HepG2 (cell line): ENCODE measurements at regions not wholly inside any gene's neighbourhood (a gene's known extent, or its start where the extent isn't known, plus 50 kb on each side); places are given as distances from the start of the nearest gene placed in this dataset.

Experiments used
- ATAC-seq: fragments of 200-7000 bp; cut with Tn5 transposase; 3 replicates; pipeline ENCODE4 v1.9.1; 2020; ENCODE audit warnings: mild to moderate bottlenecking, moderate library complexity
- BruUV-seq: library from RNA; stranded (reverse); fragments of 400-500 nt; replicated peaks from 2 replicates; lab custom pipeline; 2021; lab: Mats Ljungman, UMichigan
- CTCF ChIA-PET: fragments of 300-600 bp; formaldehyde crosslinking; extraction: SDS; loops from one replicate; lab custom pipeline; 2021; ENCODE audit warnings: low total read pairs, inconsistent platforms, low intra/inter-chr PET ratio; lab: Yijun Ruan, JAX
- POLR2A ChIA-PET: fragments of 350-600 bp; sonication (Branson Sonifier 250); formaldehyde crosslinking; loops from one replicate; lab custom pipeline; 2020; ENCODE audit warnings: antibody characterized with exemption, inconsistent platforms; lab: Yijun Ruan, JAX
- DNase-seq: peaks from one replicate; pipeline ENCODE4 v3.0.0-alpha.2; 2015; ENCODE audit warnings: low spot score
- FAIRE-seq: peaks from 3 replicates; lab custom pipeline; 2011; peaks lifted over from hg19 to GRCh38; lab: Jason Lieb, UNC
- H2AFZ ChIP-seq: one replicate; pipeline ENCODE4 v1.6.1; 2011; ENCODE audit warnings: low read length, inconsistent platforms
- H3K27ac ChIP-seq: fragments of 300-600 bp; 3 replicates; pipeline ENCODE4 v1.8.0; 2011; ENCODE audit warnings: mixed run types, mild to moderate bottlenecking, mixed read lengths, low read length, inconsistent platforms; ENCODE audit not compliant: insufficient read depth; ENCODE audit errors: extremely low read length
- H3K27me3 ChIP-seq, 2 experiments: fragments of 200-600 bp in 1 of 2; 2 replicates in 1 of 2; 3 replicates in 1 of 2; pipeline versions ENCODE4 v1.6.0 to v1.8.0; 2011; ENCODE audit warnings: low read length in 2 of 2, mild to moderate bottlenecking in 2 of 2, moderate library complexity in 2 of 2, inconsistent platforms in 1 of 2; ENCODE audit not compliant: insufficient read depth in 2 of 2, control insufficient read depth in 1 of 2
- H3K36me3 ChIP-seq, 2 experiments: fragments of 200-600 bp in 1 of 2; replicated peaks in 1 of 2; 2 replicates in 1 of 2; 3 replicates in 1 of 2; pipeline versions ENCODE4 v1.5.1 to v1.8.0; 2011; ENCODE audit warnings: low read length in 2 of 2, inconsistent platforms in 1 of 2; ENCODE audit not compliant: insufficient read depth in 2 of 2, control insufficient read depth in 1 of 2
- H3K4me1 ChIP-seq: 2 replicates; pipeline ENCODE4 v1.5.1; 2012; ENCODE audit warnings: low read length, inconsistent platforms; ENCODE audit not compliant: insufficient read depth
- H3K4me2 ChIP-seq: 2 replicates; pipeline ENCODE4 v1.6.0; 2011; ENCODE audit warnings: low read depth, low read length, inconsistent platforms
- H3K4me3 ChIP-seq, 3 experiments: fragments of 200-600 bp in 1 of 3; sonication (generic), shearing (Covaris generic) in 1 of 3; replicated peaks in 1 of 3; 2 replicates each; pipeline ENCODE4 v1.5.1; 2011 to 2016; ENCODE audit warnings: low read length in 3 of 3, inconsistent platforms in 2 of 3, low read depth in 2 of 3, mild to moderate bottlenecking in 2 of 3, control low read depth in 1 of 3, mixed read lengths in 1 of 3; ENCODE audit not compliant: insufficient read depth in 1 of 3
- H3K79me2 ChIP-seq: one replicate; pipeline ENCODE4 v1.6.1; 2011; ENCODE audit warnings: low read length, inconsistent platforms; ENCODE audit not compliant: insufficient read depth
- H3K9ac ChIP-seq: 2 replicates; pipeline ENCODE4 v1.6.0; 2011; ENCODE audit warnings: mild to moderate bottlenecking, low read depth, low read length, inconsistent platforms; ENCODE audit not compliant: insufficient read depth
- H3K9me3 ChIP-seq: 2 replicates; pipeline ENCODE4 v1.5.1; 2012; ENCODE audit warnings: mild to moderate bottlenecking, low read length
- H4K20me1 ChIP-seq: 2 replicates; pipeline ENCODE4 v1.6.0; 2011; ENCODE audit warnings: inconsistent platforms, mild to moderate bottlenecking, low read length, moderate library complexity; ENCODE audit not compliant: insufficient read depth
- CEBPG ChIP-seq: IDR thresholded peaks from 2 replicates; pipeline ENCODE4 v1.6.1; 2016
- CSRNP2 ChIP-seq: sonication (generic); formaldehyde crosslinking; conservative IDR thresholded peaks from 2 replicates; pipeline ENCODE4 v1.8.0; 2022; ENCODE audit warnings: low read depth, missing genetic modification reagents
- DNMT1 ChIP-seq: sonication (generic); formaldehyde crosslinking; IDR thresholded peaks from 2 replicates; pipeline ENCODE4 v1.5.1; 2020; ENCODE audit warnings: mild to moderate bottlenecking, missing genetic modification reagents
- HNRNPUL1 ChIP-seq: fragments of 200-400 bp; formaldehyde crosslinking; IDR thresholded peaks from 2 replicates; pipeline ENCODE4 v1.6.1; 2017; ENCODE audit warnings: low read depth, mild to moderate bottlenecking, low read length, moderate library complexity
- KAT7 ChIP-seq: IDR thresholded peaks from 2 replicates; pipeline ENCODE4 v1.6.1; 2018; ENCODE audit warnings: borderline replicate concordance, missing compliant biosample characterization
- KMT2A ChIP-seq: sonication (generic); formaldehyde crosslinking; IDR thresholded peaks from 2 replicates; pipeline ENCODE4 v1.4.0; 2020; ENCODE audit warnings: missing genetic modification reagents
- PAX8 ChIP-seq: sonication (generic); formaldehyde crosslinking; IDR thresholded peaks from 2 replicates; pipeline ENCODE4 v1.8.0; 2022; ENCODE audit warnings: mild to moderate bottlenecking, missing genetic modification reagents, borderline replicate concordance
- SP4 ChIP-seq: sonication (generic); formaldehyde crosslinking; IDR thresholded peaks from 2 replicates; pipeline ENCODE4 v1.8.1; 2023; ENCODE audit warnings: mild to moderate bottlenecking, missing genetic modification reagents
- XRCC5 ChIP-seq: fragments of 200-400 bp; formaldehyde crosslinking; optimal IDR thresholded peaks from 2 replicates; pipeline ENCODE3; 2017; ENCODE audit warnings: mild to moderate bottlenecking, low read length
- ZNF605 ChIP-seq: sonication (generic); formaldehyde crosslinking; IDR thresholded peaks from 2 replicates; pipeline ENCODE4 v1.8.0; 2022; ENCODE audit warnings: mild to moderate bottlenecking, missing genetic modification reagents
- ZNF83 ChIP-seq: sonication (generic); formaldehyde crosslinking; IDR thresholded peaks from 2 replicates; pipeline ENCODE4 v1.4.0; 2020; ENCODE audit warnings: missing genetic modification reagents, mild to moderate bottlenecking, borderline replicate concordance
- WGBS: methylation state at CpG from one replicate; pipeline ENCODE4 v1.1.6; 2017; ENCODE audit warnings: low lambda C conversion rate; 5-methylcytosine and 5-hydroxymethylcytosine counted together
- in situ Hi-C: cut with HindIII; loops from 2 replicates; pipeline ENCODE4 v1.10.0; 2017; ENCODE audit warnings: low pct_unique_long_range_greater_than_20kb; ENCODE audit not compliant: extremely low pct_ligation_motif_present
- intact Hi-C: fragments of 100-400 bp; cut with micrococcal nuclease; formaldehyde crosslinking; loops from one replicate; pipeline ENCODE4 v1.10.0; 2022; ENCODE audit not compliant: unreplicated experiment
- TF ChIP-seq, protein P1 (sequence below): IDR thresholded peaks from 2 replicates; pipeline ENCODE4 v1.6.1; 2016; ENCODE audit warnings: low read depth
- TF ChIP-seq, protein P2 (sequence below): sonication (generic); formaldehyde crosslinking; IDR thresholded peaks from 2 replicates; pipeline ENCODE4 v1.8.0; 2022; ENCODE audit warnings: missing genetic modification reagents, mild to moderate bottlenecking, inconsistent platforms, borderline replicate concordance
- TF ChIP-seq, protein P3 (sequence below): sonication (generic); formaldehyde crosslinking; IDR thresholded peaks from 2 replicates; pipeline ENCODE4 v1.4.0; 2020; ENCODE audit warnings: mild to moderate bottlenecking, low read depth, missing genetic modification reagents

GRCh38 chr12:102596687-102597086 is 116.3 kb upstream of the IGF1 start (continued):
- TF ChIP-seq, protein P1, sequence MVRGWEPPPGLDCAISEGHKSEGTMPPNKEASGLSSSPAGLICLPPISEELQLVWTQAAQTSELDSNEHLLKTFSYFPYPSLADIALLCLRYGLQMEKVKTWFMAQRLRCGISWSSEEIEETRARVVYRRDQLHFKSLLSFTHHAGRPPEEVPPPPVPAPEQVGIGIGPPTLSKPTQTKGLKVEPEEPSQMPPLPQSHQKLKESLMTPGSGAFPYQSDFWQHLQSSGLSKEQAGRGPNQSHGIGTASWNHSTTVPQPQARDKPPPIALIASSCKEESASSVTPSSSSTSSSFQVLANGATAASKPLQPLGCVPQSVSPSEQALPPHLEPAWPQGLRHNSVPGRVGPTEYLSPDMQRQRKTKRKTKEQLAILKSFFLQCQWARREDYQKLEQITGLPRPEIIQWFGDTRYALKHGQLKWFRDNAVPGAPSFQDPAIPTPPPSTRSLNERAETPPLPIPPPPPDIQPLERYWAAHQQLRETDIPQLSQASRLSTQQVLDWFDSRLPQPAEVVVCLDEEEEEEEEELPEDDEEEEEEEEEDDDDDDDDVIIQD: no peak

DNA sequence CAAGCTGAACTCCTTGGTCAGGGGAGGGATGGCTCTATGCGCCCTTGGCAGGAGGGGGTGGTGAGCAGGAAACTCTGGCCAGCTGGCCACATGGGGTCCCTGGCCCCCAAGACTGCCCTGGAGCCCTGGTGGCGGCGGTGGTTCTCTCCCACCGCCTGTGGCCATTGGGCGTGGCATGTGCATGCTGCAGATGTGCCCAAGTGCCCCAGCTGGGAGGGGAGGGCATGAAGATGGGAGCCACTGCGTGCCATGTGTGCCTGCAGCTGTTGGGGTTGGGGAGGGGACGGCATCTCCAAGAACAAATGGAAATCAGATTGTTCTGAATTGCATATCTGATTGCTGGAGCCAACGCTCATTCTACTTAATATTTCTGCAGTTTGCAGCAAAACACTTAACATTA is 115.7 kb upstream of the IGF1 start:
- Histone ChIP-seq H3K4me2 (no peak overlapping the region), H3K9ac (no peak overlapping the region), H4K20me1 (no peaks in the 10 kb centered on the region), H3K4me1 (no peaks in the 10 kb centered on the region), H3K79me2 (no peaks in the 10 kb centered on the region), H2AFZ (no peak overlapping the region), H3K9me3 (no peaks in the 10 kb centered on the region), H3K4me3 (no peak overlapping the region), H3K27me3 (no peaks in the 10 kb centered on the region; a peak in 1 of 5 replicates), H3K27ac (no peak overlapping the region)
- no peak for ATAC-seq
- in situ Hi-C loops: no loop called here
- BruUV-seq: no TSS peak
- 2% methylated on average over 8 of the region's 8 CpGs for WGBS
- DNase-seq: no peak
- intact Hi-C loops: no loop called here
- ChIA-PET POLR2A (no interaction called here), CTCF (no interaction called here)
- FAIRE-seq: no peak
- TF ChIP-seq ZNF83 (CRISPR knock-in tag) (no peak), XRCC5 (no peak), CEBPG (no peak), CSRNP2 (CRISPR knock-in tag) (no peak), SP4 (CRISPR knock-in tag) (no peak), HNRNPUL1 (no peak), DNMT1 (CRISPR knock-in tag) (no peak), ZNF605 (CRISPR knock-in tag) (no peak), PAX8 (no peak), KMT2A (CRISPR knock-in tag) (no peak), KAT7 (CRISPR knock-in tag) (no peak)
- TF ChIP-seq, protein P2, sequence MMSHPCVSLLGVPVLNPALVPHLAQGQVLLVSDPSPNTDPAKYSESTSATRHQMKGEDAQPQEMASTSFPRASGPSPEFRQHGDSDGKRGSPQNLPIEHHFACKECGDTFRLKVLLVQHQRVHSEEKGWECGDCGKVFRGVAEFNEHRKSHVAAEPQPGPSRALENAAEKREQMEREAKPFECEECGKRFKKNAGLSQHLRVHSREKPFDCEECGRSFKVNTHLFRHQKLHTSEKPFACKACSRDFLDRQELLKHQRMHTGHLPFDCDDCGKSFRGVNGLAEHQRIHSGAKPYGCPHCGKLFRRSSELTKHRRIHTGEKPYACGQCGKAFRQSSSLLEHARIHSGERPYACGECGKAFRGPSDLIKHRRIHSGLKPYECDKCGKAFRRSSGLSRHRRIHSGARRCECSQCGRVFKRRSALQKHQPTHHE (CRISPR knock-in tag): no peak
- TF ChIP-seq, protein P3, sequence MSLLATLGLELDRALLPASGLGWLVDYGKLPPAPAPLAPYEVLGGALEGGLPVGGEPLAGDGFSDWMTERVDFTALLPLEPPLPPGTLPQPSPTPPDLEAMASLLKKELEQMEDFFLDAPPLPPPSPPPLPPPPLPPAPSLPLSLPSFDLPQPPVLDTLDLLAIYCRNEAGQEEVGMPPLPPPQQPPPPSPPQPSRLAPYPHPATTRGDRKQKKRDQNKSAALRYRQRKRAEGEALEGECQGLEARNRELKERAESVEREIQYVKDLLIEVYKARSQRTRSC: no peak
- TF ChIP-seq, all 625 proteins: peak for 0
- H3K36me3 ChIP-seq: no peaks in the 10 kb centered on the region
